Fibroblast of the aortic adventitia (primary cell): ENCODE measurements at regions not wholly inside any gene's neighbourhood (a gene's known extent, or its start where the extent isn't known, plus 50 kb on each side); places are given as distances from the start of the nearest gene placed in this dataset.

Experiments used
- DNase-seq: peaks from one replicate; pipeline ENCODE4 v3.0.0-alpha.2; 2010; ENCODE audit warnings: low read depth
- H3K4me3 ChIP-seq: 2 replicates; pipeline ENCODE4 v1.5.1; 2011; ENCODE audit warnings: low read depth, mild to moderate bottlenecking, control low read depth, low read length, moderate library complexity
- CTCF ChIP-seq: IDR thresholded peaks from 2 replicates; pipeline ENCODE4 v1.5.1; 2011; ENCODE audit warnings: mild to moderate bottlenecking, low read length, control low read depth, inconsistent platforms; ENCODE audit not compliant: insufficient read depth

GRCh38 chr21:18908641-18909040 lies 505.1 kb upstream of the TMPRSS15 start:
- H3K4me3 ChIP-seq = no peak overlapping the region
- no peak for TF ChIP-seq CTCF
- no peak for DNase-seq

DNA sequence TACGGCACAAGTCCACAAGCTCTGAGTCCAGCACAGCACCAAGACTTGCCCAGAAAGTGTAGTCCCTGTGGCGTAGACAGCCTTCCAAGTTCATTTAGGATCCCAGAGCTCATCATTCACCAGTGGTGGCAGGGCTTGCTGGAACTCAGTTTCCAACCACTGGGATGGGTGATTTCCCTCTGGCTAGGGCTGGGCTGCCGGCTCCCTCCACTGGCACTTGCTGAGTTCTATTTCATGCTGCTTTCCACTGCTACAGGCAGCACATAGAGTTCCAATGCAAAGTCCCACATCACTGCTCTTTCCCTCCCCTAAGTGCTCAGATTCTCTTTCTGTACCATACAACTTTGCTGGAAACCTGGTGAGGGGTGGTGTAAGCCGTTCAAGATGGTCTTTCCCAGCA lies 510.3 kb upstream of the TMPRSS15 start:
- no peak for TF ChIP-seq CTCF
- no peak overlapping the region for H3K4me3 ChIP-seq
- no peak for DNase-seq

- no peak overlapping the region for H3K4me3 ChIP-seq
- DNase-seq = no peak
- TF ChIP-seq CTCF = no peak
Measured at GRCh38 chr21:18914570-18914969, 511.0 kb upstream of the TMPRSS15 start.

DNA sequence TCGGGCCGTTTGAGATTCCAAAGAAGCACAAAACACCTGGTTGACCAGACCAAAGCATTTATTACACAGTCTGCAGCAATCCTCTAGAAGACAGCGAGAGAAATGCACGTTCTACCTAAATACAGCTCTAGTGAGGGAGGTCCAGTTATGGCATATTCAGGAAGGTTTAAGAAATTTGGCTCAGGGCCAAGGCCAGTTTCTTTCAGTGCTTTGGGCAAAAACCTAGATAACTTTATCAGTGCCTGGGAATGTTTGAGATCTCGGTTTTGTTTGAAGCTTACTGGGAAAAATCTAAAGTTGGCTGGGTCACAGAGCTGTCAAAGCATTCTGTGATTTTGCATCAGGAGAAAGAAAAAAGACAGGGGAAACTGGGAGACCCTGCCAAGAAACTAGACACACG lies 514.0 kb upstream of the TMPRSS15 start:
- H3K4me3 ChIP-seq = no peak overlapping the region
- no peak for TF ChIP-seq CTCF
- DNase-seq = no peak

- no peak for DNase-seq
- no peak overlapping the region for H3K4me3 ChIP-seq
- TF ChIP-seq CTCF = no peak
Measured at GRCh38 chr21:18931237-18931636, 527.7 kb upstream of the TMPRSS15 start.

- TF ChIP-seq CTCF = no peak
- DNase-seq = no peak
- no peak overlapping the region for H3K4me3 ChIP-seq
Measured at GRCh38 chr21:18937337-18937736, 533.8 kb upstream of the TMPRSS15 start.

- no peak overlapping the region for H3K4me3 ChIP-seq
- no peak for DNase-seq
- no peak for TF ChIP-seq CTCF
Measured at GRCh38 chr21:18940791-18941190, 537.2 kb upstream of the TMPRSS15 start.
